Neutrophil (primary cell): ENCODE measurements at regions not wholly inside any gene's neighbourhood (a gene's known extent, or its start where the extent isn't known, plus 50 kb on each side); places are given as distances from the start of the nearest gene placed in this dataset.
A peak's percentile ranks its signal among the peaks of the same experiment; 100 is the strongest.

Experiments
- H3K27ac ChIP-seq: fragments of 200-600 bp; sonication (generic); 2 replicates; pipeline ENCODE4 v1.5.1; 2016; ENCODE audit warnings: mild to moderate bottlenecking, moderate library complexity
- H3K27me3 ChIP-seq: fragments of 200-600 bp; sonication (generic); 2 replicates; pipeline ENCODE4 v1.6.0; 2016; ENCODE audit warnings: mild to moderate bottlenecking
- H3K36me3 ChIP-seq: fragments of 200-600 bp; sonication (generic); 2 replicates; pipeline ENCODE4 v1.5.1; 2017
- H3K4me1 ChIP-seq, 2 experiments: fragments of 200-600 bp in 1 of 2; sonication (generic) in 1 of 2; 1 replicate in 1 of 2; 2 replicates in 1 of 2; pipeline versions ENCODE4 v1.5.1 to v1.6.1; 2013 to 2016; ENCODE audit warnings: low read depth in 1 of 2, low read length in 1 of 2, mild to moderate bottlenecking in 1 of 2, moderate library complexity in 1 of 2; ENCODE audit not compliant: control insufficient read depth in 1 of 2, insufficient read depth in 1 of 2
- H3K4me3 ChIP-seq, 2 experiments: fragments of 200-600 bp in 1 of 2; sonication (generic) in 1 of 2; 1 replicate in 1 of 2; 2 replicates in 1 of 2; pipeline ENCODE4 v1.5.1; 2013 to 2016; ENCODE audit warnings: low read depth in 1 of 2, low read length in 1 of 2, mild to moderate bottlenecking in 1 of 2, moderate library complexity in 1 of 2
- H3K9me3 ChIP-seq: fragments of 200-600 bp; sonication (generic); 2 replicates; pipeline ENCODE4 v1.5.1; 2016
- CTCF ChIP-seq: fragments of 200-600 bp; sonication (generic); IDR thresholded peaks from 2 replicates; pipeline ENCODE4 v1.5.1; 2016; ENCODE audit warnings: antibody characterized with exemption

GRCh38 chr6:14966096-14966905 lies 279.6 kb upstream of the JARID2 start:
- peak overlapping the region; percentile 43 for H3K27ac ChIP-seq
- H3K36me3 ChIP-seq = no peaks in the 10 kb centered on the region
- no peak for TF ChIP-seq CTCF
- H3K4me1 ChIP-seq = peaks cover 17 to 25% of the 10 kb centered on the region in 2 experiments
- no peaks in the 10 kb centered on the region for H3K9me3 ChIP-seq
- H3K27me3 ChIP-seq = no peaks in the 10 kb centered on the region
- H3K4me3 ChIP-seq = no peak overlapping the region

GRCh38 chr6:14966906-14967711 lies 278.8 kb upstream of the JARID2 start:
- Histone ChIP-seq H3K4me1 (peaks cover 17 to 25% of the 10 kb centered on the region in 2 experiments), H3K9me3 (no peaks in the 10 kb centered on the region), H3K36me3 (no peaks in the 10 kb centered on the region), H3K27ac (peak overlapping the region; percentile 67), H3K4me3 (no peak overlapping the region), H3K27me3 (no peaks in the 10 kb centered on the region)
- TF ChIP-seq CTCF = no peak

GRCh38 chr6:14968056-14968637 lies 277.7 kb upstream of the JARID2 start:
- Histone ChIP-seq H3K36me3 (no peaks in the 10 kb centered on the region), H3K9me3 (no peaks in the 10 kb centered on the region), H3K27ac (peak overlapping the region; percentile 67), H3K4me1 (peaks cover 17 to 25% of the 10 kb centered on the region in 2 experiments), H3K4me3 (no peak overlapping the region), H3K27me3 (no peaks in the 10 kb centered on the region)
- no peak for TF ChIP-seq CTCF

- no peak overlapping the region for H3K4me3 ChIP-seq
- no peaks in the 10 kb centered on the region for H3K9me3 ChIP-seq
- no peaks in the 10 kb centered on the region for H3K36me3 ChIP-seq
Measured at GRCh38 chr6:14969126-14969525, 276.7 kb upstream of the JARID2 start.

More at GRCh38 chr6:14969126-14969525, 276.7 kb upstream of the JARID2 start:
- no peaks in the 10 kb centered on the region for H3K27me3 ChIP-seq
- no peak for TF ChIP-seq CTCF
- H3K27ac ChIP-seq = no peak overlapping the region
- peaks cover 17 to 25% of the 10 kb centered on the region in 2 experiments for H3K4me1 ChIP-seq
